ENCODE measurements at regions not wholly inside any gene's neighbourhood (a gene's known extent, or its start where the extent isn't known, plus 50 kb on each side); places are given as distances from the start of the nearest gene placed in this dataset.

DNA sequence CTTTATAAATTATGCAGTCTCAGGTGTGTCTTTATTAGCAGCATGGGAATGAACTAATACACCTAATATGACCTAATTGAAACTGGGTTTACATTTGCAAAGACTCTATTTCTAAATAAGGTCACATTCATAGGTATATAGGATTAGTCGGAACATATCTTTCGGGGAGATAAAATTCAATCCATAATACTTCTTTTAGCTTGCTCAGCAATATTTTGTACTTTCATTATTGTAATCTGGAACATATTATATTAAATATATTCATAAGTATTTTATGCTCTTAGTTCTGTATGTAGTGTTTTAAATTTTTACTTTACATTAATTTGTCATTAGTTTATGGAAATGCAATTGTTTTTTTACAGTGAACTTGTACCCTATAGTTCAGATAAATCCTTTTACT is 927.7 kb downstream of the CCDC85A start:
- H3K4me1 ChIP-seq (ENCODE audit: control insufficient read depth in 1 of 2, insufficient read depth in 1 of 2, low read depth in 1 of 2, low read length in 1 of 2) = no peaks in the 10 kb centered on the region
- TF ChIP-seq, protein P1, sequence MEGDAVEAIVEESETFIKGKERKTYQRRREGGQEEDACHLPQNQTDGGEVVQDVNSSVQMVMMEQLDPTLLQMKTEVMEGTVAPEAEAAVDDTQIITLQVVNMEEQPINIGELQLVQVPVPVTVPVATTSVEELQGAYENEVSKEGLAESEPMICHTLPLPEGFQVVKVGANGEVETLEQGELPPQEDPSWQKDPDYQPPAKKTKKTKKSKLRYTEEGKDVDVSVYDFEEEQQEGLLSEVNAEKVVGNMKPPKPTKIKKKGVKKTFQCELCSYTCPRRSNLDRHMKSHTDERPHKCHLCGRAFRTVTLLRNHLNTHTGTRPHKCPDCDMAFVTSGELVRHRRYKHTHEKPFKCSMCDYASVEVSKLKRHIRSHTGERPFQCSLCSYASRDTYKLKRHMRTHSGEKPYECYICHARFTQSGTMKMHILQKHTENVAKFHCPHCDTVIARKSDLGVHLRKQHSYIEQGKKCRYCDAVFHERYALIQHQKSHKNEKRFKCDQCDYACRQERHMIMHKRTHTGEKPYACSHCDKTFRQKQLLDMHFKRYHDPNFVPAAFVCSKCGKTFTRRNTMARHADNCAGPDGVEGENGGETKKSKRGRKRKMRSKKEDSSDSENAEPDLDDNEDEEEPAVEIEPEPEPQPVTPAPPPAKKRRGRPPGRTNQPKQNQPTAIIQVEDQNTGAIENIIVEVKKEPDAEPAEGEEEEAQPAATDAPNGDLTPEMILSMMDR (IDR thresholded peaks at IDR 0.05) = no peak
- H3K27me3 ChIP-seq = no peaks in the 10 kb centered on the region
- H3K27ac ChIP-seq = no peak overlapping the region
- H3K36me3 ChIP-seq = no peaks in the 10 kb centered on the region
- H3K9me3 ChIP-seq = no peaks in the 10 kb centered on the region
- no peak overlapping the region for H3K4me3 ChIP-seq (ENCODE audit: low read depth in 1 of 2, low read length in 1 of 2)

DNA sequence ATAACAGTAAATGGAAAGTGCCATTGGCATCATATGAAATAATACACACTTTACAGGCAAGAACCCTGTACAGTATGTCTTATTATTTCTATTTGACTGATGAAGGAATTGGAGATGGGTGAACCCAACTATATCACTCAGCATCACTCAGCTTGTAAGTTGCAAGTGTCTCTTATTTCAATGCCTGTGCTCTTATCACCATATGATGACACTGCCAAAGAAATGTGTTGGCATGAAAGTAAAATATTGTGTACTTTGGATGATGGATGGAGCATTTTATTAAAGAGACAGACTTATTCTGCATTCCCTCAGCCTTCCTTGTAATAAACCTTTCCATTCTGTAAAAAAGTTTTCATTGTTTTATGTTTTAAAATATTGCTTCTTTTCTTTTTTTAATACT is 927.5 kb upstream of the VRK2 start:
- H3K9me3 ChIP-seq = no peaks in the 10 kb centered on the region
- H3K27me3 ChIP-seq = no peaks in the 10 kb centered on the region
- no peak overlapping the region for H3K27ac ChIP-seq
- no peaks in the 10 kb centered on the region for H3K4me1 ChIP-seq (ENCODE audit: control insufficient read depth in 1 of 2, insufficient read depth in 1 of 2, low read depth in 1 of 2, low read length in 1 of 2)
- TF ChIP-seq, protein P1 (IDR thresholded peaks at IDR 0.05) = no peak
- H3K4me3 ChIP-seq (ENCODE audit: low read depth in 1 of 2, low read length in 1 of 2) = no peak overlapping the region
- H3K36me3 ChIP-seq = no peaks in the 10 kb centered on the region

DNA sequence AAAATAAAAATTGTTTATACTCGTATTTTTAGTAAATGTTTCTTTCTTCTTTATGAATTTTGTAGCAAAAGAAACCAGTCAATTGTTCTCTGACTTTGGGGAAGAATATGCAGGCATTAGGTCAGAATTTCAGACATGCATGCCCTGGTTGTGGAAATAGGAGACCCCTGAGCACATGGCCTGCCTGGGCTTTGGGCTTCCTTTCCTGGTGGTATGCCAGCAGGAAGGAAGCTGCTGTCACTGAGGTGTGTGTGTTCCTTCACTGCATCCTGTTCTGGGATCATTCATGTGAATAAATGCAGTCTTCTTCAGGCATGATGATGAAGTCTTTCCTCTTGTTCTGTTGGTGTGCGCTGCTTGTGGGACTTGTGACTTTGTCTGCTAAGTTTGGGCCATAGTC is 920.2 kb upstream of the VRK2 start:
- no peak overlapping the region for H3K27ac ChIP-seq
- no peak overlapping the region for H3K4me3 ChIP-seq (ENCODE audit: low read depth in 1 of 2, low read length in 1 of 2)
- TF ChIP-seq, protein P1 (IDR thresholded peaks at IDR 0.05) = no peak

DNA sequence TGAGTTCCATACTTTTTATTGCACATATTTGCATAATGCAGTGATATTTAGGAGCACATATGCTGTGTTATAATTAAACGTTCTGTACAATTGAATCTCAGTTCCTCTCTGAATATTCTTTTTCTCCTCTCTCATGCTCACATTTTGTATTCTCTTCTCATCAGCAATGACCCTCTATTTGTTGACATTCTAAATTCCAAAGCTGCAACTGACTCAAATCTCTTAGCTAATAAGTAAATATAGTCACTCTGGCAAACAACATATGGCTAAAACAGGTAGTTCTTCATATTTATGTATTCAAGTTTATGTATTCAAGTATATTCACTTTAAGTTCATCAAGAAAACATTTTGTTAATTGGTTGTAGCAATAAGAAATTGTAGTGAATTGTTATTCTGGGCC is 907.4 kb upstream of the VRK2 start:
- Histone ChIP-seq H3K27me3 (no peaks in the 10 kb centered on the region), H3K4me1 (ENCODE audit: control insufficient read depth in 1 of 2, insufficient read depth in 1 of 2, low read depth in 1 of 2, low read length in 1 of 2) (no peaks in the 10 kb centered on the region), H3K36me3 (no peaks in the 10 kb centered on the region), H3K9me3 (no peaks in the 10 kb centered on the region), H3K4me3 (ENCODE audit: low read depth in 1 of 2, low read length in 1 of 2) (no peak overlapping the region), H3K27ac (no peak overlapping the region)
- TF ChIP-seq, protein P1 (IDR thresholded peaks at IDR 0.05) = no peak

More for the DNA sequence above, 920.2 kb upstream of the VRK2 start:
- no peaks in the 10 kb centered on the region for H3K36me3 ChIP-seq
- no peaks in the 10 kb centered on the region for H3K9me3 ChIP-seq
- no peaks in the 10 kb centered on the region for H3K4me1 ChIP-seq (ENCODE audit: control insufficient read depth in 1 of 2, insufficient read depth in 1 of 2, low read depth in 1 of 2, low read length in 1 of 2)
- H3K27me3 ChIP-seq = no peaks in the 10 kb centered on the region

DNA sequence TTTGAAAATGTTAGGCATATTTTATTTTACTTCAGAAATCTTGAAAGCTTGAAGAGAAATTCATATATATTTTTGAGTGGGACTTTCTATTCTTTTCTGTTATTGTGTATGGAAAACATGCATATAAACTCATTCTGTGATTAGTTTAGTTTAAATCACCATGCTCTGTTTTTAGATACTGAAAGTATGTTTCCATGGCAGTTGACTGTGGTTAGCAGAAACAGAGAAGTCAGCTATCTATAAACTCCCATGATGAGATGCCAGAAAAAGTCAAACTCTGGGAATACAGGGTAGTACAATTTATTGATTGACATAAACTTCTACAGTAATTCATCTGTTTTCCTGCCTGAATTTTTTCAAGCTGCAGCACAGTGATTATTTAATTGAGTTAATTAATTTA is 905.3 kb upstream of the VRK2 start:
- Histone ChIP-seq H3K36me3 (no peaks in the 10 kb centered on the region), H3K27me3 (no peaks in the 10 kb centered on the region), H3K4me1 (ENCODE audit: control insufficient read depth in 1 of 2, insufficient read depth in 1 of 2, low read depth in 1 of 2, low read length in 1 of 2) (no peaks in the 10 kb centered on the region), H3K4me3 (ENCODE audit: low read depth in 1 of 2, low read length in 1 of 2) (no peak overlapping the region), H3K9me3 (no peaks in the 10 kb centered on the region), H3K27ac (no peak overlapping the region)
- TF ChIP-seq, protein P1 (IDR thresholded peaks at IDR 0.05) = no peak

DNA sequence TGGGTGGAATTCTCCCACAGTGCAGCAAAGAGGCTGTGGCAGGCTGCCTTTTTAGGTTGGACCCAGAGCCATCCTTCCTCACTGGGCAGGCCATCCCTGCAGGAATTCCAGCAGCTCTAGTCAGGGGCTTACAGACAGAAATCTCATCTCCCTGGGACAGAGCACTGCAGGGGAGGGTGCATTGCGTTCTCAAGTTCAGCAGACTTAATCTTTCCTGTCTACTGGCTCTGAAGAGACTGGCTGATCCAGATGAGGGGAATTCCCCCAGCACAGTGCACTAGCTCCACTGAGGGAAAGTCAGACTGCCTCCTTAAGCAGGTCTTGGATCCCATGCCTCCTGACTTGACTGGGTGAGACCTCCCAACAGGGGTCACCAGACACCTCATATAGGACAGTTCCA is 899.7 kb upstream of the VRK2 start:
- TF ChIP-seq, protein P1 (IDR thresholded peaks at IDR 0.05) = no peak
- Histone ChIP-seq H3K9me3 (no peaks in the 10 kb centered on the region), H3K27ac (no peak overlapping the region), H3K4me1 (ENCODE audit: control insufficient read depth in 1 of 2, insufficient read depth in 1 of 2, low read depth in 1 of 2, low read length in 1 of 2) (no peaks in the 10 kb centered on the region), H3K36me3 (no peaks in the 10 kb centered on the region), H3K27me3 (no peaks in the 10 kb centered on the region), H3K4me3 (ENCODE audit: low read depth in 1 of 2, low read length in 1 of 2) (no peak overlapping the region)

Measured in neutrophil (primary cell).